ENCODE measurements at regions not wholly inside any gene's neighbourhood (a gene's known extent, or its start where the extent isn't known, plus 50 kb on each side); places are given as distances from the start of the nearest gene placed in this dataset.

GRCh38 chr1:112040891-112041740, 51.6 kb upstream of the KCND3 start:
- no peak for DNase-seq (ENCODE audit: low spot score)

GRCh38 chr1:112043901-112044300, 54.4 kb upstream of the KCND3 start:
- DNase-seq (ENCODE audit: low spot score), result no peak

- DNase-seq (ENCODE audit: low spot score), result no peak
These were observed 55.3 kb upstream of the KCND3 start for GRCh38 chr1:112044745-112045144.

GRCh38 chr1:112046630-112047029, 57.2 kb upstream of the KCND3 start:
- no peak for DNase-seq (ENCODE audit: low spot score)

- DNase-seq (ENCODE audit: low spot score), result no peak
These were observed 59.0 kb upstream of the KCND3 start for GRCh38 chr1:112048421-112048820.

- no peak for DNase-seq (ENCODE audit: low spot score)
These were observed 65.0 kb upstream of the KCND3 start for GRCh38 chr1:112054510-112054909.

- DNase-seq (ENCODE audit: low spot score), result no peak
These were observed 66.9 kb upstream of the KCND3 start for GRCh38 chr1:112056354-112056753.

GRCh38 chr1:112057736-112058135, 68.3 kb upstream of the KCND3 start:
- DNase-seq (ENCODE audit: low spot score), result no peak

- no peak for DNase-seq (ENCODE audit: low spot score)
These were observed 69.5 kb upstream of the KCND3 start for GRCh38 chr1:112058815-112059450.

GRCh38 chr1:112059679-112060078, 70.2 kb upstream of the KCND3 start:
- DNase-seq (ENCODE audit: low spot score), result no peak

- DNase-seq (ENCODE audit: low spot score), result no peak
These were observed 70.8 kb upstream of the KCND3 start for GRCh38 chr1:112060261-112060660.

GRCh38 chr1:112061056-112061455, 71.6 kb upstream of the KCND3 start:
- DNase-seq (ENCODE audit: low spot score), result no peak

- no peak for DNase-seq (ENCODE audit: low spot score)
These were observed 72.4 kb upstream of the KCND3 start for GRCh38 chr1:112061901-112062320.

GRCh38 chr1:112063781-112064728, 74.6 kb upstream of the KCND3 start:
- DNase-seq (ENCODE audit: low spot score), result no peak

GRCh38 chr1:112067989-112068388, 78.5 kb upstream of the KCND3 start:
- DNase-seq (ENCODE audit: low spot score), result no peak

GRCh38 chr1:112070677-112071076, 81.2 kb upstream of the KCND3 start:
- no peak for DNase-seq (ENCODE audit: low spot score)

- DNase-seq (ENCODE audit: low spot score), result no peak
These were observed 85.2 kb upstream of the KCND3 start for GRCh38 chr1:112074711-112075110.

- DNase-seq (ENCODE audit: low spot score), result no peak
These were observed 86.1 kb upstream of the KCND3 start for GRCh38 chr1:112075566-112075965.

- no peak for DNase-seq (ENCODE audit: low spot score)
These were observed 90.0 kb upstream of the KCND3 start for GRCh38 chr1:112079446-112079845.

GRCh38 chr1:112083487-112083886, 94.0 kb upstream of the KCND3 start:
- DNase-seq (ENCODE audit: low spot score), result no peak

- DNase-seq (ENCODE audit: low spot score), result no peak
These were observed 103.3 kb upstream of the KCND3 start for GRCh38 chr1:112092656-112093371.

- DNase-seq (ENCODE audit: low spot score), result no peak
These were observed 103.9 kb upstream of the KCND3 start for GRCh38 chr1:112093372-112093694.
